ENCODE measurements at regions not wholly inside any gene's neighbourhood (a gene's known extent, or its start where the extent isn't known, plus 50 kb on each side); places are given as distances from the start of the nearest gene placed in this dataset.

DNA sequence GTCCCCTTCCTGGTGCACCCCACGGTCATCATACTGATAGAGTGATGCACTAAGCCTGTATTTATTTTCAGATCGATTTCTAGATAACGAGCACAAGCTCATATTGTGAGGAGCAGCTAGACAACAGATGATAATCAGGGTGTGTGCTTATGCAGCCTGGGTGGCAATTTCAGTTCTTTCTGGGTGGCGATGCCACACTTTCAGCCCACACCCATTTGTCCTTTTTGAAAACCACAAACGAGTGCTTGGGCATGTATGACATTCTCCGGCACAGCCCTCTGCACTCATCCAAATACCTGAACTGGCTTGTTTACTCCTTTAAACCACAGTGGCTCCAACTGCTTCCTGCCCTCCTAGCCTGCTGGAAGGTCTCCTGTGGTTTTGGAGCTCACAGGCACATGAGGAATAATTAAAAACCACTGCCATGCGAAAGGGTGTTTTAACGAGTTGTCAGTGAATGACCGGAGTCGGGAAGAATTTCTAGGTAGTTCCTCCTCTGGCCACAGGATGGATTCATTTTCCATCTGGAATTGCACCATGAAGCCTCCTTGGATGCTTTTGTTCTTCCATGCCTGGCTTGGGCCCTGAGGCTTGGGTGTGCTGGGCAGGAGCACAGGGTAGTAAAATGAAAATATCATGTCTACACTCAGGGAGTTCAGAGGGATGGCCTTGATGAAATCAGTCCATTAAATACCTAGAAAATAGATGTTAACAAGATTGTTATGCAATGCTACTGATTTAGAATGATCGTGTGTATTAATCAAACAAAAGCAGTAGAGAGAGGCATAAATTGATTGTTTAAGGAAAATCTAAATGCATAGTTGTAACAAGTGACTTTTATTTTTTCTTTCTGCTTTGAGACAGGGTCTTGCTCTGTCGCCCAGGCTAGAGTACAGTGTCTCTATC is 52.4 kb upstream of the ITGB1 start:
- H3K9me3 ChIP-seq (ENCODE audit: low read length) = no peaks in the 10 kb centered on the region
- peaks cover 36% of the 10 kb centered on the region for H3K4me1 ChIP-seq (ENCODE audit: insufficient read depth, low read length, poor library complexity, severe bottlenecking)
- no peaks in the 10 kb centered on the region for H4K20me1 ChIP-seq (ENCODE audit: insufficient read depth, low read length)
- no peaks in the 10 kb centered on the region for H3K79me2 ChIP-seq (ENCODE audit: insufficient read depth, low read depth, low read length)
- no peak for DNase-seq (ENCODE audit: low spot score)
- BruUV-seq (replicated peaks) = no TSS peak
- no peak overlapping the region for H3K27ac ChIP-seq (ENCODE audit: low read depth, low read length, poor library complexity, severe bottlenecking)
- H3K36me3 ChIP-seq (ENCODE audit: insufficient read depth, low read length) = no peaks in the 10 kb centered on the region
- no peak overlapping the region for H3K4me3 ChIP-seq (ENCODE audit: low read depth, low read length, poor library complexity, severe bottlenecking)
- H2AFZ ChIP-seq (ENCODE audit: low read length) = peak overlapping the region; percentile 89
- POLR2A ChIA-PET = interaction anchor here (0.8 to 2.0 kb wide), 4 partner anchors 122 to 574 kb away, joined by 3 to 7 read pairs (median 4); no protein-coding TSS in a partner anchor
- CTCF ChIA-PET (ENCODE audit: unreplicated experiment) = no interaction called here
- H3K9me2 ChIP-seq (ENCODE audit: insufficient read depth, low read length) = no peaks in the 10 kb centered on the region
- no peak overlapping the region for H3K4me2 ChIP-seq (ENCODE audit: low read length)
- intact Hi-C loops (cut with micrococcal nuclease; ENCODE audit: unreplicated experiment) = no loop called here
- no peak for TF ChIP-seq EZH2phosphoT487 (IDR thresholded peaks at IDR 0.05; ENCODE audit: borderline replicate concordance, low read depth, low read length)
- TF ChIP-seq, protein P1, sequence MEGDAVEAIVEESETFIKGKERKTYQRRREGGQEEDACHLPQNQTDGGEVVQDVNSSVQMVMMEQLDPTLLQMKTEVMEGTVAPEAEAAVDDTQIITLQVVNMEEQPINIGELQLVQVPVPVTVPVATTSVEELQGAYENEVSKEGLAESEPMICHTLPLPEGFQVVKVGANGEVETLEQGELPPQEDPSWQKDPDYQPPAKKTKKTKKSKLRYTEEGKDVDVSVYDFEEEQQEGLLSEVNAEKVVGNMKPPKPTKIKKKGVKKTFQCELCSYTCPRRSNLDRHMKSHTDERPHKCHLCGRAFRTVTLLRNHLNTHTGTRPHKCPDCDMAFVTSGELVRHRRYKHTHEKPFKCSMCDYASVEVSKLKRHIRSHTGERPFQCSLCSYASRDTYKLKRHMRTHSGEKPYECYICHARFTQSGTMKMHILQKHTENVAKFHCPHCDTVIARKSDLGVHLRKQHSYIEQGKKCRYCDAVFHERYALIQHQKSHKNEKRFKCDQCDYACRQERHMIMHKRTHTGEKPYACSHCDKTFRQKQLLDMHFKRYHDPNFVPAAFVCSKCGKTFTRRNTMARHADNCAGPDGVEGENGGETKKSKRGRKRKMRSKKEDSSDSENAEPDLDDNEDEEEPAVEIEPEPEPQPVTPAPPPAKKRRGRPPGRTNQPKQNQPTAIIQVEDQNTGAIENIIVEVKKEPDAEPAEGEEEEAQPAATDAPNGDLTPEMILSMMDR (conservative IDR thresholded peaks at IDR 0.05; ENCODE audit: low read length) = peak; percentile 26; the same call in 1 of the 2 replicates

- no peaks in the 10 kb centered on the region for H4K20me1 ChIP-seq (ENCODE audit: insufficient read depth, low read length)
- BruUV-seq (replicated peaks) = no TSS peak
- peaks cover 44% of the 10 kb centered on the region for H3K4me1 ChIP-seq (ENCODE audit: insufficient read depth, low read length, poor library complexity, severe bottlenecking)
- H3K79me2 ChIP-seq (ENCODE audit: insufficient read depth, low read depth, low read length) = no peaks in the 10 kb centered on the region
- no peak overlapping the region for H3K27ac ChIP-seq (ENCODE audit: low read depth, low read length, poor library complexity, severe bottlenecking)
- no peaks in the 10 kb centered on the region for H3K9me3 ChIP-seq (ENCODE audit: low read length)
- H3K36me3 ChIP-seq (ENCODE audit: insufficient read depth, low read length) = no peaks in the 10 kb centered on the region
- no peak for DNase-seq (ENCODE audit: low spot score)
- H2AFZ ChIP-seq (ENCODE audit: low read length) = peak overlapping the region; percentile 89
- no peak for TF ChIP-seq EZH2phosphoT487 (IDR thresholded peaks at IDR 0.05; ENCODE audit: borderline replicate concordance, low read depth, low read length)
- TF ChIP-seq, protein P1 (conservative IDR thresholded peaks at IDR 0.05; ENCODE audit: low read length) = no peak
- intact Hi-C loops (cut with micrococcal nuclease; ENCODE audit: unreplicated experiment) = loop anchor here (5.0 kb wide), 1 partner anchor 562 kb away; the partner anchor contains the start of gene CCDC7
- no peaks in the 10 kb centered on the region for H3K9me2 ChIP-seq (ENCODE audit: insufficient read depth, low read length)
- ChIA-PET CTCF (ENCODE audit: unreplicated experiment) (interaction anchor here (1.0 to 1.3 kb wide), 2 partner anchors 29 to 106 kb away, joined by 3 to 4 read pairs; no protein-coding TSS in a partner anchor), POLR2A (interaction anchor here (0.5 to 2.0 kb wide), 10 partner anchors 15 to 573 kb away, joined by 3 to 7 read pairs (median 3); no protein-coding TSS in a partner anchor)
- H3K4me3 ChIP-seq (ENCODE audit: low read depth, low read length, poor library complexity, severe bottlenecking) = no peak overlapping the region
- H3K4me2 ChIP-seq (ENCODE audit: low read length) = peak overlapping the region; percentile 35
Observed at GRCh38 chr10:33009244-33010131, 51.5 kb upstream of the ITGB1 start.

Measured in OCI-LY7 (cell line).